Activated T-cell treated with anti-CD3 and anti-CD28 coated beads, Interleukin-2, amount 50 U/mL, for 72 hours (primary cell): ENCODE measurements at regions not wholly inside any gene's neighbourhood (a gene's known extent, or its start where the extent isn't known, plus 50 kb on each side); places are given as distances from the start of the nearest gene placed in this dataset.
"Not testable (repeated sequence)": the region's sequence is repeated elsewhere in the genome, so short reads cannot be mapped to it uniquely, and the experiment has no call there.

Experiments
- ATAC-seq, 2 donors: fragments of 150-1000 bp; cut with Tn5 transposase; replicated peaks in 1 of 2; 2 replicates each; pipeline ENCODE4 v1.10.0; 2021; ENCODE audit warnings: moderate library complexity in 2 of 2, mild to moderate bottlenecking in 1 of 2
- DNase-seq, 2 donors: peaks; one replicate each; pipeline ENCODE4 v3.0.0; 2021 to 2022; ENCODE audit warnings: mixed read lengths in 1 of 2
- H3K27ac Mint-ChIP-seq: one replicate; pipeline ENCODE4 v1.8.0; 2022; ENCODE audit warnings: mild to moderate bottlenecking, moderate library complexity, mixed read lengths
- H3K27me3 Mint-ChIP-seq: one replicate; pipeline ENCODE4 v1.8.0; 2022; ENCODE audit warnings: low read depth, mixed read lengths
- H3K36me3 Mint-ChIP-seq, 2 donors: one replicate each; pipeline ENCODE4 v1.8.0; 2022; ENCODE audit warnings: mixed read lengths in 2 of 2, mild to moderate bottlenecking in 1 of 2; ENCODE audit not compliant: insufficient read depth in 2 of 2
- H3K4me1 Mint-ChIP-seq: one replicate; pipeline ENCODE4 v1.8.0; 2022; ENCODE audit warnings: low read depth, mixed read lengths
- H3K4me3 Mint-ChIP-seq, 2 donors: one replicate each; pipeline ENCODE4 v1.8.0; 2022; ENCODE audit warnings: mild to moderate bottlenecking in 2 of 2, mixed read lengths in 2 of 2, moderate library complexity in 2 of 2
- H3K9me3 Mint-ChIP-seq, 2 donors: one replicate each; pipeline ENCODE4 v1.8.0; 2022; ENCODE audit warnings: mixed read lengths in 2 of 2

- Mint-ChIP-seq H3K36me3 (no peaks in the 10 kb centered on the region), H3K9me3 (peaks cover 4 to 7% of the 10 kb centered on the region in 2 donors), H3K4me3 (no peak overlapping the region), H3K4me1 (no peaks in the 10 kb centered on the region), H3K27me3 (peaks cover 6% of the 10 kb centered on the region), H3K27ac (no peak overlapping the region)
- DNase-seq (no peak), ATAC-seq (no peak)
Observed at GRCh38 chr12:46711756-46712155, 114.0 kb downstream of the SLC38A4 start.

GRCh38 chr12:46710125-46710743 is 115.6 kb downstream of the SLC38A4 start:
- Mint-ChIP-seq H3K27ac (no peak overlapping the region), H3K4me3 (no peak overlapping the region), H3K27me3 (peaks cover 6% of the 10 kb centered on the region), H3K36me3 (no peaks in the 10 kb centered on the region), H3K4me1 (no peaks in the 10 kb centered on the region), H3K9me3 (peaks cover 3 to 4% of the 10 kb centered on the region in 2 donors)
- DNase-seq (no peak), ATAC-seq (no peak)

GRCh38 chr12:46702581-46703344 is 123.0 kb downstream of the SLC38A4 start:
- no peak overlapping the region for H3K27ac Mint-ChIP-seq
- peaks cover 2 to 11% of the 10 kb centered on the region in 2 donors for H3K9me3 Mint-ChIP-seq
- no peak for ATAC-seq

GRCh38 chr12:46701356-46701755 is 124.4 kb downstream of the SLC38A4 start:
- DNase-seq = no peak
- ATAC-seq = no peak
- peaks cover 2% of the 10 kb centered on the region in 2 donors for H3K36me3 Mint-ChIP-seq
- peaks cover 19% of the 10 kb centered on the region for H3K27me3 Mint-ChIP-seq
- H3K4me3 Mint-ChIP-seq = no peak overlapping the region
- H3K27ac Mint-ChIP-seq = no peak overlapping the region
- no peaks in the 10 kb centered on the region for H3K4me1 Mint-ChIP-seq
- H3K9me3 Mint-ChIP-seq = peaks cover 3 to 12% of the 10 kb centered on the region in 2 donors

More at GRCh38 chr12:46702581-46703344, 123.0 kb downstream of the SLC38A4 start:
- H3K4me1 Mint-ChIP-seq = no peaks in the 10 kb centered on the region
- H3K36me3 Mint-ChIP-seq = peaks cover 2% of the 10 kb centered on the region in 2 donors
- H3K4me3 Mint-ChIP-seq = no peak overlapping the region
- no peak for DNase-seq
- H3K27me3 Mint-ChIP-seq = peaks cover 19% of the 10 kb centered on the region

- DNase-seq (no peak), ATAC-seq (no peak)
- H3K27ac Mint-ChIP-seq = no peak overlapping the region
- H3K4me1 Mint-ChIP-seq = no peaks in the 10 kb centered on the region
- peaks cover 3 to 12% of the 10 kb centered on the region in 2 donors for H3K9me3 Mint-ChIP-seq
- H3K27me3 Mint-ChIP-seq = peaks cover 19% of the 10 kb centered on the region
- peaks cover 2% of the 10 kb centered on the region in 2 donors for H3K36me3 Mint-ChIP-seq
- no peak overlapping the region for H3K4me3 Mint-ChIP-seq
Observed at GRCh38 chr12:46699986-46700385, 125.8 kb downstream of the SLC38A4 start.

GRCh38 chr12:46698003-46698402 is 127.8 kb downstream of the SLC38A4 start:
- no peak overlapping the region for H3K4me3 Mint-ChIP-seq
- H3K27me3 Mint-ChIP-seq = peaks cover 9% of the 10 kb centered on the region
- H3K4me1 Mint-ChIP-seq = no peaks in the 10 kb centered on the region
- ATAC-seq (no peak), DNase-seq (no peak)
- H3K9me3 Mint-ChIP-seq = peaks cover 3 to 7% of the 10 kb centered on the region in 2 donors
- no peak overlapping the region for H3K27ac Mint-ChIP-seq
- H3K36me3 Mint-ChIP-seq = peaks cover 2% of the 10 kb centered on the region in 2 donors

GRCh38 chr12:46693518-46693917 is 132.3 kb downstream of the SLC38A4 start:
- Mint-ChIP-seq H3K9me3 (peaks cover 3 to 7% of the 10 kb centered on the region in 2 donors), H3K27ac (no peak overlapping the region), H3K4me1 (no peaks in the 10 kb centered on the region), H3K27me3 (no peaks in the 10 kb centered on the region), H3K36me3 (peaks cover 2% of the 10 kb centered on the region in 2 donors), H3K4me3 (no peak overlapping the region)
- ATAC-seq = no peak
- no peak for DNase-seq

- Mint-ChIP-seq H3K27ac (no peak overlapping the region), H3K4me1 (no peaks in the 10 kb centered on the region), H3K36me3 (peaks cover 2% of the 10 kb centered on the region in 2 donors), H3K9me3 (peaks cover 3 to 5% of the 10 kb centered on the region in 2 donors), H3K27me3 (no peaks in the 10 kb centered on the region), H3K4me3 (no peak overlapping the region)
- DNase-seq (no peak), ATAC-seq (no peak)
Observed at GRCh38 chr12:46693034-46693433, 132.8 kb downstream of the SLC38A4 start.

- H3K36me3 Mint-ChIP-seq = no peaks in the 10 kb centered on the region
- H3K4me3 Mint-ChIP-seq = no peak overlapping the region
- DNase-seq (no peak), ATAC-seq (no peak)
- no peak overlapping the region for H3K27ac Mint-ChIP-seq
- H3K4me1 Mint-ChIP-seq = no peaks in the 10 kb centered on the region
- H3K9me3 Mint-ChIP-seq = peaks cover 0 to 2% of the 10 kb centered on the region in 2 donors
- no peaks in the 10 kb centered on the region for H3K27me3 Mint-ChIP-seq
Observed at GRCh38 chr12:46692606-46693005, 133.2 kb downstream of the SLC38A4 start.

GRCh38 chr12:46686267-46686942 is 139.4 kb downstream of the SLC38A4 start:
- Mint-ChIP-seq H3K9me3 (peaks cover 8 to 11% of the 10 kb centered on the region in 2 donors), H3K4me1 (no peaks in the 10 kb centered on the region)

GRCh38 chr12:46684243-46684642 is 141.6 kb downstream of the SLC38A4 start:
- not testable (repeated sequence) for H3K27me3 Mint-ChIP-seq, H3K36me3 Mint-ChIP-seq, H3K4me3 Mint-ChIP-seq, ATAC-seq, H3K27ac Mint-ChIP-seq, DNase-seq, H3K4me1 Mint-ChIP-seq
- peaks cover 8 to 11% of the 10 kb centered on the region in 2 donors for H3K9me3 Mint-ChIP-seq

More at GRCh38 chr12:46686267-46686942, 139.4 kb downstream of the SLC38A4 start:
- H3K4me3 Mint-ChIP-seq = no peak overlapping the region
- H3K27ac Mint-ChIP-seq = no peak overlapping the region
- peaks cover 5% of the 10 kb centered on the region for H3K27me3 Mint-ChIP-seq
- H3K36me3 Mint-ChIP-seq = peaks cover 4 to 7% of the 10 kb centered on the region in 2 donors
- no peak for ATAC-seq
- no peak for DNase-seq

- no peak for DNase-seq
- Mint-ChIP-seq H3K4me3 (no peak overlapping the region), H3K27me3 (peaks cover 5% of the 10 kb centered on the region), H3K4me1 (peaks cover under 1% of the 10 kb centered on the region), H3K36me3 (peaks cover 4 to 7% of the 10 kb centered on the region in 2 donors), H3K27ac (no peak overlapping the region), H3K9me3 (peaks cover 6 to 11% of the 10 kb centered on the region in 2 donors)
- no peak for ATAC-seq
Observed at GRCh38 chr12:46682148-46682547, 143.6 kb downstream of the SLC38A4 start.

GRCh38 chr12:46680506-46680905 is 145.3 kb downstream of the SLC38A4 start:
- Mint-ChIP-seq H3K27ac (no peak overlapping the region), H3K9me3 (peaks cover 6 to 11% of the 10 kb centered on the region in 2 donors), H3K27me3 (peaks cover 5% of the 10 kb centered on the region), H3K36me3 (peaks cover 4 to 7% of the 10 kb centered on the region in 2 donors), H3K4me1 (peaks cover 16% of the 10 kb centered on the region), H3K4me3 (no peak overlapping the region)
- DNase-seq = no peak
- no peak for ATAC-seq
